GM21737 (cell line): ENCODE measurements at regions not wholly inside any gene's neighbourhood (a gene's known extent, or its start where the extent isn't known, plus 50 kb on each side); places are given as distances from the start of the nearest gene placed in this dataset.

Experiments used
- ATAC-seq: cut with Tn5 transposase; IDR thresholded peaks from one replicate; pipeline ENCODE4 v1.9.1; 2021; ENCODE audit warnings: mild to moderate bottlenecking, moderate library complexity; ENCODE audit not compliant: unreplicated experiment

DNA sequence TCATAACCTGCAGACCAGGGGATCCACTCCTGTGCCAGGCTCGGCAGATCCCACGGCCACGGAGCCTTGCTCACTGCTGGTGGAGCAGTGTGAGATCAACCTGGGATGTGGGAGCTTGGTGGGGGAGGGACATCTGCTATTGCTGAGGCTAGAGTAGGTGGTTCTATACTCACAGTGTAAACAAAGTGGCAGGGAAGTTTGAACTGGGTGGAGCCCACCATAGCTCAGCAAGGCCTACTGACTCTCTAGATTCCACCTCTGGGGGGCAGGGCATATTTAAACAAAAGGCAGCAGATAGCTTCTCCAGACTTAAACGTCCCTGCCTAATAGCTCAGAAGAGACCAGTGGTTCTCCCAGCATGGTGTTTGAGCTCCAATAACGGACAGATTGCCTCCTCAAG is 54.7 kb upstream of the EPHA5 start:
- ATAC-seq: no peak
